ENCODE measurements at regions not wholly inside any gene's neighbourhood (a gene's known extent, or its start where the extent isn't known, plus 50 kb on each side); places are given as distances from the start of the nearest gene placed in this dataset.

DNA sequence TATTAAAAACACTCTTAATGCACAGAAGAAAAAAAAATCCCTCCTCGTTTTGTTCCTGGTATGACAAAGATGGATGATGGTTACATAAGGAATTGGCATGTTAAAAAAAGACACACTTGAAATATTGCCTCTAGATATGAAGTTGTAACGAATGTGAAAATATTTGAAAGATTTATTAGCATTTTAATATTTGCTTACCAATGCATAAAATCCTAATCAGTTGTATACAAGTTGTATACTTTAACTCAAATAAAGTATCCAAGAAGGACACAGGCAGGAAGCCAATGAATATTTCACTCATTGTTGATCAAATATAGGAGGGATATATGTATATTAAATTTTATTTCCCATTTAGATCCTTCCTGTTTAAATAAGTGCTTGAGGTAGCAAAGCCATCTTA, 850.8 kb upstream of the RBFOX1 start:
- H3K9me3 ChIP-seq (ENCODE audit: insufficient read depth, low read length), result no peaks in the 10 kb centered on the region; the same call in 1 of the 2 replicates
- TF ChIP-seq ZNF274 (IDR thresholded peaks at IDR 0.05; ENCODE audit: low read depth, low read length), result no peak
- TF ChIP-seq YY1 (IDR thresholded peaks at IDR 0.05; ENCODE audit: insufficient read depth, insufficient read length), result no peak
- no peak for TF ChIP-seq SUZ12 (IDR thresholded peaks at IDR 0.05; ENCODE audit: extremely low read depth, insufficient read depth, insufficient read length)
- no peak for DNase-seq (ENCODE audit: low read depth, low spot score)

GRCh38 chr16:6453742-6454141, 878.9 kb upstream of the RBFOX1 start:
- Histone ChIP-seq H3K9me3 (ENCODE audit: insufficient read depth, low read length) (no peaks in the 10 kb centered on the region), H3K36me3 (ENCODE audit: insufficient read depth, insufficient read length, low read length) (no peaks in the 10 kb centered on the region), H3K27me3 (ENCODE audit: insufficient read depth, insufficient read length) (no peaks in the 10 kb centered on the region), H3K4me1 (ENCODE audit: insufficient read depth, insufficient read length) (no peaks in the 10 kb centered on the region), H3K9ac (ENCODE audit: insufficient read length, low read depth) (no peak overlapping the region), H3K4me3 (ENCODE audit: insufficient read length, low read depth) (no peak overlapping the region)
- TF ChIP-seq SUZ12 (IDR thresholded peaks at IDR 0.05; ENCODE audit: extremely low read depth, insufficient read depth, insufficient read length), result no peak
- no peak for TF ChIP-seq ZNF274 (IDR thresholded peaks at IDR 0.05; ENCODE audit: low read depth, low read length)
- TF ChIP-seq YY1 (IDR thresholded peaks at IDR 0.05; ENCODE audit: insufficient read depth, insufficient read length), result no peak
- no peak for DNase-seq (ENCODE audit: low read depth, low spot score)

More for the DNA sequence above, 850.8 kb upstream of the RBFOX1 start:
- Histone ChIP-seq H3K4me3 (ENCODE audit: insufficient read length, low read depth) (no peak overlapping the region), H3K36me3 (ENCODE audit: insufficient read depth, insufficient read length, low read length) (no peaks in the 10 kb centered on the region), H3K9ac (ENCODE audit: insufficient read length, low read depth) (no peak overlapping the region), H3K4me1 (ENCODE audit: insufficient read depth, insufficient read length) (no peaks in the 10 kb centered on the region), H3K27me3 (ENCODE audit: insufficient read depth, insufficient read length) (peaks cover 38% of the 10 kb centered on the region)

GRCh38 chr16:6447021-6447790, 885.4 kb upstream of the RBFOX1 start:
- no peaks in the 10 kb centered on the region for H3K4me1 ChIP-seq (ENCODE audit: insufficient read depth, insufficient read length)
- no peaks in the 10 kb centered on the region for H3K9me3 ChIP-seq (ENCODE audit: insufficient read depth, low read length)
- H3K4me3 ChIP-seq (ENCODE audit: insufficient read length, low read depth), result no peak overlapping the region
- no peaks in the 10 kb centered on the region for H3K36me3 ChIP-seq (ENCODE audit: insufficient read depth, insufficient read length, low read length)
- TF ChIP-seq ZNF274 (IDR thresholded peaks at IDR 0.05; ENCODE audit: low read depth, low read length) (no peak), YY1 (IDR thresholded peaks at IDR 0.05; ENCODE audit: insufficient read depth, insufficient read length) (no peak), SUZ12 (IDR thresholded peaks at IDR 0.05; ENCODE audit: extremely low read depth, insufficient read depth, insufficient read length) (no peak)
- H3K27me3 ChIP-seq (ENCODE audit: insufficient read depth, insufficient read length), result no peaks in the 10 kb centered on the region
- DNase-seq (ENCODE audit: low read depth, low spot score), result no peak
- no peak overlapping the region for H3K9ac ChIP-seq (ENCODE audit: insufficient read length, low read depth)

GRCh38 chr16:6446370-6446769, 886.3 kb upstream of the RBFOX1 start:
- Histone ChIP-seq H3K9me3 (ENCODE audit: insufficient read depth, low read length) (no peaks in the 10 kb centered on the region), H3K36me3 (ENCODE audit: insufficient read depth, insufficient read length, low read length) (no peaks in the 10 kb centered on the region), H3K27me3 (ENCODE audit: insufficient read depth, insufficient read length) (no peaks in the 10 kb centered on the region), H3K4me1 (ENCODE audit: insufficient read depth, insufficient read length) (no peaks in the 10 kb centered on the region), H3K4me3 (ENCODE audit: insufficient read length, low read depth) (no peak overlapping the region), H3K9ac (ENCODE audit: insufficient read length, low read depth) (no peak overlapping the region)
- peak; percentile 15 for DNase-seq (ENCODE audit: low read depth, low spot score)
- TF ChIP-seq YY1 (IDR thresholded peaks at IDR 0.05; ENCODE audit: insufficient read depth, insufficient read length), result no peak
- no peak for TF ChIP-seq SUZ12 (IDR thresholded peaks at IDR 0.05; ENCODE audit: extremely low read depth, insufficient read depth, insufficient read length)

GRCh38 chr16:6439129-6439528, 893.5 kb upstream of the RBFOX1 start:
- H3K36me3 ChIP-seq (ENCODE audit: insufficient read depth, insufficient read length, low read length), result no peaks in the 10 kb centered on the region
- no peak overlapping the region for H3K4me3 ChIP-seq (ENCODE audit: insufficient read length, low read depth)
- no peaks in the 10 kb centered on the region for H3K27me3 ChIP-seq (ENCODE audit: insufficient read depth, insufficient read length)
- DNase-seq (ENCODE audit: low read depth, low spot score), result no peak
- no peak for TF ChIP-seq ZNF274 (IDR thresholded peaks at IDR 0.05; ENCODE audit: low read depth, low read length)
- H3K4me1 ChIP-seq (ENCODE audit: insufficient read depth, insufficient read length), result no peaks in the 10 kb centered on the region
- H3K9ac ChIP-seq (ENCODE audit: insufficient read length, low read depth), result no peak overlapping the region
- no peaks in the 10 kb centered on the region for H3K9me3 ChIP-seq (ENCODE audit: insufficient read depth, low read length)

DNA sequence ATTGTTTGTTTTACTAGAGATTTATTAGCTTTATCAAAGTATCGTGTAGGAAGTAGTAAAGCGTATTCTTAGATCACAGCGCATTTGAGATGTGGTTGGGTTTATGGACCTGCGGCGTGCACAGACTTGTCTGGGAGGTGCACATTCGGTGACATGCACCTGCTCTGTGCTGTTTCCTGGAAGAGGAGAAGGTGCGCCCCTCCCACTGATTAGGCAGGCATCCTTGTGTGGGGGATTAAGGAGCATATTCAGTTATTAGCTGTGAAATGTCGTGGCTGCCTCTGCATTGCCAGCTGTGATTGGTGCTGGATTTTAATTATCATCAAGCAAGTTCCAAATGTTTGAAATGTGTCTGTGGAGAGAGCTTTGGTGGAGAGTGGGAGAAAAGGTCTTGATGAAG, 903.8 kb upstream of the RBFOX1 start:
- no peak for DNase-seq (ENCODE audit: low read depth, low spot score)
- Histone ChIP-seq H3K9ac (ENCODE audit: insufficient read length, low read depth) (no peak overlapping the region), H3K4me3 (ENCODE audit: insufficient read length, low read depth) (no peak overlapping the region), H3K27me3 (ENCODE audit: insufficient read depth, insufficient read length) (no peaks in the 10 kb centered on the region), H3K4me1 (ENCODE audit: insufficient read depth, insufficient read length) (no peaks in the 10 kb centered on the region), H3K9me3 (ENCODE audit: insufficient read depth, low read length) (no peaks in the 10 kb centered on the region), H3K36me3 (ENCODE audit: insufficient read depth, insufficient read length, low read length) (no peaks in the 10 kb centered on the region)
- TF ChIP-seq ZNF274 (IDR thresholded peaks at IDR 0.05; ENCODE audit: low read depth, low read length) (no peak), YY1 (IDR thresholded peaks at IDR 0.05; ENCODE audit: insufficient read depth, insufficient read length) (no peak), SUZ12 (IDR thresholded peaks at IDR 0.05; ENCODE audit: extremely low read depth, insufficient read depth, insufficient read length) (no peak)

- Histone ChIP-seq H3K9ac (ENCODE audit: insufficient read length, low read depth) (no peak overlapping the region), H3K4me3 (ENCODE audit: insufficient read length, low read depth) (no peak overlapping the region), H3K4me1 (ENCODE audit: insufficient read depth, insufficient read length) (no peaks in the 10 kb centered on the region), H3K9me3 (ENCODE audit: insufficient read depth, low read length) (no peaks in the 10 kb centered on the region), H3K36me3 (ENCODE audit: insufficient read depth, insufficient read length, low read length) (no peaks in the 10 kb centered on the region), H3K27me3 (ENCODE audit: insufficient read depth, insufficient read length) (no peaks in the 10 kb centered on the region)
- DNase-seq (ENCODE audit: low read depth, low spot score), result no peak
- TF ChIP-seq ZNF274 (IDR thresholded peaks at IDR 0.05; ENCODE audit: low read depth, low read length) (no peak), YY1 (IDR thresholded peaks at IDR 0.05; ENCODE audit: insufficient read depth, insufficient read length) (no peak), SUZ12 (IDR thresholded peaks at IDR 0.05; ENCODE audit: extremely low read depth, insufficient read depth, insufficient read length) (no peak)
Observed at GRCh38 chr16:6427621-6428020, 905.0 kb upstream of the RBFOX1 start.
